ENCODE measurements at regions not wholly inside any gene's neighbourhood (a gene's known extent, or its start where the extent isn't known, plus 50 kb on each side); places are given as distances from the start of the nearest gene placed in this dataset.

GRCh38 chr6:16939839-16940238 is 162.0 kb upstream of the STMND1 start:
- TF ChIP-seq CTCF (IDR thresholded peaks at IDR 0.05; ENCODE audit: low read depth, low read length, poor library complexity, severe bottlenecking) (no peak), EZH2phosphoT487 (IDR thresholded peaks at IDR 0.05; ENCODE audit: borderline replicate concordance, low read length) (no peak)
